H1 (cell line): ENCODE measurements at regions not wholly inside any gene's neighbourhood (a gene's known extent, or its start where the extent isn't known, plus 50 kb on each side); places are given as distances from the start of the nearest gene placed in this dataset.

ENCODE experiments used
- CTCF ChIA-PET: fragments of 300-600 bp; sonication (Branson Sonifier 250); formaldehyde crosslinking; loops from one replicate; lab custom pipeline; 2021; ENCODE audit not compliant: partially characterized antibody; lab: Charles Lee
- POLR2A ChIA-PET: fragments of 300-600 bp; sonication (Branson Sonifier 250); formaldehyde crosslinking; loops from one replicate; lab custom pipeline; 2021; ENCODE audit warnings: inconsistent platforms; ENCODE audit not compliant: partially characterized antibody; lab: Charles Lee
- DNase-seq, 2 experiments: peaks; one replicate each; pipeline versions ENCODE4 v3.0.0 to v3.0.0-alpha.2; 2010 to 2022; ENCODE audit warnings: low spot score in 2 of 2, low read depth in 1 of 2, mixed read lengths in 1 of 2
- FAIRE-seq: peaks from 2 replicates; lab custom pipeline; 2011; peaks lifted over from hg19 to GRCh38; lab: Jason Lieb, UNC
- H2AFZ ChIP-seq: 2 replicates; pipeline ENCODE4 v1.8.1; 2012; ENCODE audit warnings: low read length, inconsistent platforms
- H2AK5ac ChIP-seq: 2 replicates; pipeline ENCODE4 v1.6.1; 2013; ENCODE audit warnings: low read depth, low read length
- H2BK120ac ChIP-seq: replicated peaks from 2 replicates; pipeline ENCODE3; 2013; ENCODE audit warnings: low read depth, low read length, inconsistent platforms
- H2BK12ac ChIP-seq: 2 replicates; pipeline ENCODE4 v1.6.1; 2013; ENCODE audit warnings: low read depth, low read length
- H2BK15ac ChIP-seq: 2 replicates; pipeline ENCODE4 v1.6.1; 2013; ENCODE audit warnings: low read length
- H2BK20ac ChIP-seq: 2 replicates; pipeline ENCODE4 v1.6.1; 2013; ENCODE audit warnings: low read length
- H2BK5ac ChIP-seq: 2 replicates; pipeline ENCODE4 v1.6.1; 2013; ENCODE audit warnings: low read depth, low read length
- H3K14ac ChIP-seq: 2 replicates; pipeline ENCODE4 v1.6.1; 2013; ENCODE audit warnings: inconsistent platforms; ENCODE audit not compliant: insufficient read length
- H3K18ac ChIP-seq: 2 replicates; pipeline ENCODE4 v1.6.1; 2013; ENCODE audit warnings: low read length; ENCODE audit errors: extremely low read depth
- H3K23ac ChIP-seq: 2 replicates; pipeline ENCODE4 v1.6.1; 2013; ENCODE audit warnings: inconsistent platforms; ENCODE audit not compliant: insufficient read length
- H3K23me2 ChIP-seq: 2 replicates; pipeline ENCODE4 v1.6.1; 2013; ENCODE audit warnings: low read depth, low read length
- H3K27ac ChIP-seq: 2 replicates; pipeline ENCODE4 v1.6.1; 2011; ENCODE audit warnings: low read depth, low read length, inconsistent platforms
- H3K27me3 ChIP-seq, 4 experiments: replicated peaks in 1 of 4; 1 replicate in 1 of 4; 2 replicates in 3 of 4; pipeline versions ENCODE4 v1.6.1 to v1.8.1; 2011 to 2013; ENCODE audit warnings: low read length in 3 of 4, mild to moderate bottlenecking in 3 of 4, inconsistent platforms in 2 of 4, mixed read lengths in 2 of 4, moderate library complexity in 1 of 4; ENCODE audit not compliant: control insufficient read depth in 3 of 4, insufficient read depth in 3 of 4; ENCODE audit errors: extremely low read depth in 1 of 4
- H3K36me3 ChIP-seq, 4 experiments: 2 replicates each; pipeline versions ENCODE4 v1.6.1 to v1.8.1; 2011 to 2013; ENCODE audit warnings: mild to moderate bottlenecking in 4 of 4, low read length in 3 of 4, moderate library complexity in 2 of 4, control low read depth in 1 of 4, inconsistent platforms in 1 of 4; ENCODE audit not compliant: insufficient read depth in 4 of 4, control insufficient read depth in 2 of 4
- H3K4ac ChIP-seq: replicated peaks from 2 replicates; pipeline ENCODE3; 2013; ENCODE audit warnings: low read length, low read depth, mixed read lengths, inconsistent platforms; ENCODE audit not compliant: insufficient read length
- H3K4me1 ChIP-seq, 4 experiments: replicated peaks in 1 of 4; 1 replicate in 1 of 4; 2 replicates in 3 of 4; pipeline versions ENCODE4 v1.6.1 to v1.8.1; 2011 to 2013; ENCODE audit warnings: low read length in 3 of 4, inconsistent platforms in 2 of 4, mixed read lengths in 1 of 4; ENCODE audit not compliant: insufficient read depth in 4 of 4, control insufficient read depth in 3 of 4
- H3K4me2 ChIP-seq, 2 experiments: 2 replicates each; pipeline versions ENCODE4 v1.6.1 to v1.8.1; 2011 to 2013; ENCODE audit warnings: low read depth in 2 of 2, low read length in 2 of 2, control low read depth in 1 of 2, inconsistent platforms in 1 of 2, mild to moderate bottlenecking in 1 of 2; ENCODE audit not compliant: insufficient read depth in 1 of 2
- H3K4me3 ChIP-seq, 4 experiments: fragments of 200-600, 300-600 bp in 1 of 4; sonication (generic), shearing (Covaris generic), sonication (Bioruptor Twin) in 1 of 4; 2 replicates each; pipeline versions ENCODE4 v1.5.1 to v1.8.1; 2011 to 2016; ENCODE audit warnings: low read length in 4 of 4, low read depth in 3 of 4, control low read depth in 2 of 4, inconsistent platforms in 2 of 4, mild to moderate bottlenecking in 2 of 4, mixed read lengths in 1 of 4, moderate library complexity in 1 of 4; ENCODE audit not compliant: insufficient read depth in 2 of 4; ENCODE audit errors: extremely low read depth in 1 of 4
- H3K56ac ChIP-seq: replicated peaks from 2 replicates; pipeline ENCODE3; 2013; ENCODE audit warnings: low read depth, mild to moderate bottlenecking, mixed read lengths, low read length, inconsistent platforms; ENCODE audit not compliant: insufficient read length
- H3K79me1 ChIP-seq: 2 replicates; pipeline ENCODE4 v1.6.1; 2013; ENCODE audit warnings: low read depth, low read length, control low read depth
- H3K79me2 ChIP-seq, 2 experiments: 2 replicates each; pipeline versions ENCODE4 v1.6.1 to v1.8.1; 2012 to 2013; ENCODE audit warnings: low read length in 2 of 2, mild to moderate bottlenecking in 2 of 2, inconsistent platforms in 1 of 2; ENCODE audit not compliant: insufficient read depth in 2 of 2, control insufficient read depth in 1 of 2
- H3K9ac ChIP-seq, 4 experiments: replicated peaks in 1 of 4; 1 replicate in 1 of 4; 2 replicates in 3 of 4; pipeline versions ENCODE4 v1.6.1 to v1.8.1; 2011 to 2013; ENCODE audit warnings: low read depth in 3 of 4, low read length in 3 of 4, control low read depth in 2 of 4, mild to moderate bottlenecking in 2 of 4, moderate library complexity in 2 of 4, inconsistent platforms in 1 of 4; ENCODE audit errors: extremely low read depth in 1 of 4
- H3K9me3 ChIP-seq, 2 experiments: 2 replicates each; pipeline versions ENCODE4 v1.6.1 to v1.8.1; 2012 to 2013; ENCODE audit warnings: mild to moderate bottlenecking in 2 of 2, moderate library complexity in 2 of 2, control low read depth in 1 of 2, inconsistent platforms in 1 of 2, low read depth in 1 of 2, low read length in 1 of 2, mixed read lengths in 1 of 2; ENCODE audit not compliant: insufficient read depth in 2 of 2
- H4K20me1 ChIP-seq, 2 experiments: replicated peaks in 1 of 2; 2 replicates each; pipeline versions ENCODE3 to v1.8.1; 2011 to 2013; ENCODE audit warnings: inconsistent platforms in 2 of 2, low read length in 2 of 2, mild to moderate bottlenecking in 1 of 2; ENCODE audit not compliant: insufficient read depth in 2 of 2, control insufficient read depth in 1 of 2
- H4K5ac ChIP-seq: 2 replicates; pipeline ENCODE4 v1.6.1; 2013; ENCODE audit warnings: low read length, low read depth, mixed read lengths, inconsistent platforms; ENCODE audit not compliant: insufficient read length
- H4K8ac ChIP-seq: 2 replicates; pipeline ENCODE4 v1.8.0; 2013; ENCODE audit warnings: mild to moderate bottlenecking, moderate library complexity, low read length, inconsistent platforms; ENCODE audit not compliant: insufficient read depth; ENCODE audit errors: extremely low read depth
- H4K91ac ChIP-seq: replicated peaks from 2 replicates; pipeline ENCODE3; 2013; ENCODE audit warnings: low read length, mixed read lengths, inconsistent platforms; ENCODE audit not compliant: insufficient read length
- BCL11A ChIP-seq, 2 experiments: IDR thresholded peaks; one replicate each; pipeline ENCODE4 v1.6.1; 2011; ENCODE audit warnings: low read depth in 2 of 2, low read length in 2 of 2, mild to moderate bottlenecking in 2 of 2
- CBX8 ChIP-seq: fragments of 300-800, 300-1000 bp; sonication (generic); IDR thresholded peaks from 2 replicates; pipeline ENCODE4 v1.7.1; 2016; ENCODE audit warnings: low read depth, low read length, borderline replicate concordance
- EGR1 ChIP-seq: IDR thresholded peaks from 2 replicates; pipeline ENCODE4 v1.6.1; 2011; ENCODE audit warnings: low read depth, low read length, borderline replicate concordance
- HDAC6 ChIP-seq: IDR thresholded peaks from one replicate; pipeline ENCODE4 v1.7.1; 2012; ENCODE audit warnings: low read depth, mild to moderate bottlenecking, inconsistent platforms, low read length, moderate library complexity
- KDM4A ChIP-seq: IDR thresholded peaks from one replicate; pipeline ENCODE4 v1.7.1; 2012; ENCODE audit warnings: low read depth, mild to moderate bottlenecking, moderate library complexity, low read length, inconsistent platforms; ENCODE audit not compliant: severe bottlenecking
- SP4 ChIP-seq: IDR thresholded peaks from 2 replicates; pipeline ENCODE4 v1.6.1; 2012; ENCODE audit warnings: low read length, inconsistent platforms
- TEAD4 ChIP-seq: IDR thresholded peaks from 2 replicates; pipeline ENCODE4 v1.6.1; 2012; ENCODE audit warnings: low read depth, low read length, inconsistent platforms, mixed read lengths
- YY1 ChIP-seq: IDR thresholded peaks from 2 replicates; pipeline ENCODE4 v1.6.1; 2011; ENCODE audit warnings: low read depth, mild to moderate bottlenecking, low read length
- ZNF274 ChIP-seq: IDR thresholded peaks from 2 replicates; pipeline ENCODE4 v1.7.0; 2012; ENCODE audit warnings: low read length, borderline replicate concordance; ENCODE audit errors: extremely low read depth
- WGBS, 2 experiments: shearing (Covaris generic) in 1 of 2; methylation state at CpG; one replicate each; pipeline versions ENCODE4 v1.1.6 to v1.1.7; 2013 to 2015; ENCODE audit warnings: low lambda C conversion rate in 2 of 2, mixed read lengths in 2 of 2, inconsistent platforms in 1 of 2, low coverage in 1 of 2, missing lambda C conversion rate in 1 of 2; ENCODE audit not compliant: insufficient replicate concordance in 2 of 2, insufficient coverage in 1 of 2, insufficient read length in 1 of 2; ENCODE audit errors: extremely low coverage in 1 of 2, missing lambda C conversion rate in 1 of 2; 5-methylcytosine and 5-hydroxymethylcytosine counted together

GRCh38 chr5:68757626-68758212, 336.1 kb upstream of the SLC30A5 start:
- no peak overlapping the region for H2BK15ac ChIP-seq
- peaks cover 2% of the 10 kb centered on the region; the same call in 1 of the 2 replicates for H3K23me2 ChIP-seq
- H3K27ac ChIP-seq: no peak overlapping the region
- H3K4ac ChIP-seq: no peak overlapping the region
- no peak overlapping the region for H3K4me3 ChIP-seq
- no peak overlapping the region for H2AFZ ChIP-seq
- no peak overlapping the region for H3K9ac ChIP-seq
- no peaks in the 10 kb centered on the region for H3K79me2 ChIP-seq
- H4K8ac ChIP-seq: no peak overlapping the region
- no peaks in the 10 kb centered on the region for H3K9me3 ChIP-seq
- H2BK20ac ChIP-seq: no peak overlapping the region
- H2BK120ac ChIP-seq: no peak overlapping the region
- no peak overlapping the region for H4K5ac ChIP-seq
- no peak overlapping the region for H3K56ac ChIP-seq
- CTCF ChIA-PET: interaction anchor here (0.9 kb wide), 1 partner anchor 50 kb away, joined by 4 read pairs; no protein-coding TSS in a partner anchor
- no peak overlapping the region for H3K4me2 ChIP-seq
- FAIRE-seq: no peak
- H3K14ac ChIP-seq: no peak overlapping the region
- H3K23ac ChIP-seq: no peak overlapping the region
- H3K4me1 ChIP-seq: no peaks in the 10 kb centered on the region
- no peaks in the 10 kb centered on the region for H3K36me3 ChIP-seq
- no peaks in the 10 kb centered on the region for H3K27me3 ChIP-seq
- POLR2A ChIA-PET: no interaction called here
- H4K20me1 ChIP-seq: no peaks in the 10 kb centered on the region
- no peak for DNase-seq
- no peak overlapping the region for H2BK5ac ChIP-seq
- H3K79me1 ChIP-seq: no peaks in the 10 kb centered on the region
- TF ChIP-seq EGR1: no peak
- TF ChIP-seq CBX8: no peak
- TF ChIP-seq SP4: no peak
- TF ChIP-seq KDM4A: no peak
- TF ChIP-seq TEAD4: no peak
- TF ChIP-seq HDAC6: no peak
- no peak for TF ChIP-seq ZNF274
- TF ChIP-seq YY1: no peak
- no peak for TF ChIP-seq BCL11A (IDR thresholded peaks at IDR 0.05; ENCODE audit: low read depth in 2 of 2, low read length in 2 of 2)
- no peak overlapping the region for H2BK12ac ChIP-seq
- 86% methylated on average over 1 of the region's 1 CpG; no CpG with 5 or more reads in 1 of the 2 experiments for WGBS, 2 experiments
- H4K91ac ChIP-seq: no peak overlapping the region
- H3K18ac ChIP-seq: no peak overlapping the region
- no peak overlapping the region for H2AK5ac ChIP-seq
